Superior temporal gyrus (tissue), 1 donor: ENCODE measurements at regions not wholly inside any gene's neighbourhood (a gene's known extent, or its start where the extent isn't known, plus 50 kb on each side); places are given as distances from the start of the nearest gene placed in this dataset.

Experiments
- DNase-seq: peaks from one replicate; pipeline ENCODE4 v3.0.0-alpha.2; 2016; ENCODE audit errors: extremely low spot score

DNA sequence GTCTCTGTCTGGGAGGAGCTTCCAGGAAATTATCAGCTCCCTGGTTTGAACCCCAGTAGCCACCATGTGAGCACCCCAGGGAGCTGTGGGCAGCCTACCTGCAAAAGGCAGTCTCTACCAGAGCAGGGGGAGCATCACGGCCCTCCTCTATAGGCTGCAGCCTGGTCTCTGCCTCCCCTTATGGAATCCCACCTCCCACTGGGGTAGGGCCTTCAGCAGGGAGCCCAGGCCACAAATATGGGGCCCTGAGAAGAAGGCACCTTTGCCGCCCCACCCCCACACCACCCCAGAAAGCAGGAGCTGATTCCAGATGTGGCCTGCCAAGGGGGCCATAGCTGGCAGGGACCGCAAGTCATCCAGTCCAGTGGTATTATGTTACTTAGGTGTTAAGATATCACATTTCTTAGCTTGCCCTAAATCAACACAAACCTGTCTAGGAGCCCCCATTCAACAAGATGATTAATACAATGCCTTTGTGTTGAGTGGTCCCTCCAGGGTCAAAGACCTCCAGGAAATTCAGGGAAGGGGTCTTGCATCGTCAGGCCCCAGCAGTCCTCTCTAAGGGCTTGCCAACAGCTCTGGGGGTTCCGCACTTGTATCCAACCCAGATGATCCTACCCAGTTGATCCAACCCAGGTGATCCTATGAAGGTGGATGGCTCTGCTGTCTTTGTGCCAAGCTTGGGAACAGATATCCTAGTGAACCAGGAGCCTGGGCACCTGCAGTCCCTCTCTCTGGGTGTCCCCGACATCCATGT, 114.9 kb downstream of the OAT start:
- no peak for DNase-seq

DNA sequence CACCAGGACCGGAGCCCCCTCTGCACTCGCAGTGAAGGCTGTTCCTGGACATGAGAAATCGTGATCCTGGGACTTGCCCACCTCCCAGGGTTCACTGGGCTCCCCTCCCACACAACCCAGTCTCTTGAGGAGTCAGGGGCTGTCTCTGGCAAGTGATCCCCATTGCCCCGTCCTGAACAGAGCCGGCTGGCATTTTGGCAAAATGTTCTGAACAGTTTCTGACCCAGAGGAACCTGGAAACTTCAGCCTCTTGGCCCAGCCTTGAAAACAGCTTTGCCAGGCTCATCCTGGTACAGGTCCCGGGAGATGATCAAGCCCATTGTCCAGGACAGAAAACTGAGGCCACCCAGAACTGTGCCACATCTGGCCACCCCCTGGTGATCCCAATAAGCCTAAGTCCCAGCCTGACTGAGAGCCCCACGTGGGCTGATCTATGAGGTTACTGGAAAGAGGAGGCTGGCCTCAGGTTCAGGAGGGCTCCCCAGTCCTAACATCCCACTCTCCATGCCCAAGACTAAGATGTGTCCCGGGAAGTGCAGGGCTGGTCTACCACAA, 115.7 kb downstream of the OAT start:
- DNase-seq = no peak

DNA sequence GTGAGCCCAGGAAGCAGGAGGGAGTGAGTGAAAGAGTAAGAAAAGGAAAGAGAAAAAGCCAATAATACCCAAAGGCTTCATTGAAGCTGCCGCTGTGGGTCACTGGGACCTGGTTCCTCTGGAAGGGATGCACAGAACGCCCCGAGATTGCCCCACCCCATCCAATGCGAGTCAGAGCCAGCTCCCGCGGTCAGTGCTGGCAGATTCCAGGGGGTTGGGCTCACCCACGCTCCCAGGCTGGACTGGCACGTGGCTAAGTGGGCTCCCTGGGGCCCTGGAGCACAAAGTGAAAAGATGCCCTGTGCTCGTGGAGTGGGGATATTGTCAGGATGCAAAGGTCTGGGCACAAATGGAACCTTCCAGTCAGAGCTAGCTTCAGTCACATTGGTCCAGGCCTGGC, 117.0 kb downstream of the OAT start:
- no peak for DNase-seq

DNA sequence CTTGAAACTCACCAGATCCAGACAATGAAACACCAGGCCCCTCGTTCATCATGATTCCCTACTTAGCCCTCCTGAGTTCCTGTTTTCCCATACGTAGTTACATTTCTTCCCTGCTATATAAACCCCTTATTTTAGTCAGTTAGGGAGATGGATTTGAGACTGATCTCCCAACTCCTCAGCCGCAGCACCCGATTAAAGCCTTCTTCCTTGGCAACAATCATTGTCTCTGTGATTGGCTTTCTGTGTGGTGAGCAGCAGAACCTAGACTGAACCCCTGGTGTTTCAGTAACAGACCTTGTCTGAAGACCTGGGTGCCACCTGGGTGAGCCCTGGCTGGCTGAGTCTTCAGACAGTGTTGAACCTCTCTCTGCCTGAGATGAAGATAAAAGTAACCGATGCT, 118.0 kb downstream of the OAT start:
- DNase-seq = no peak

DNA sequence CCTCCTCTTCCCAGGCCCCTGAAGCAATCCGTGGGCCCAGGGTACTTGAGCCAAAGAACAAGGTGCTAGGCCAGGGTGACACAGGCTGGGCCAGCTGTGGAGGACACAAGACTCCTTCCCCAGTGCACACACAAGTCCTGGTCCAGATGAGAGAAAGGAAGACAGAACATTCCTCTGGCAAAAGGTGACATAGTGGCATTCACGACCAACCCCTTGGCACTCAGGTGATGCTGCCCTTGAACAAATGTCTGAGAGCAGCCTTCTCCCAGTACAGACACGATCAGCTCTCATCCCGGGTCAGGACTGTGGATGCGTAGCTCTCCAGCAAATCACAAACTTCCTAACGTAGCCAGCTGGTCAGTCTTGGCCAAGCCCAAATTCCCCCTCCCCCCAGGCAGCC, 118.5 kb downstream of the OAT start:
- DNase-seq = no peak

DNA sequence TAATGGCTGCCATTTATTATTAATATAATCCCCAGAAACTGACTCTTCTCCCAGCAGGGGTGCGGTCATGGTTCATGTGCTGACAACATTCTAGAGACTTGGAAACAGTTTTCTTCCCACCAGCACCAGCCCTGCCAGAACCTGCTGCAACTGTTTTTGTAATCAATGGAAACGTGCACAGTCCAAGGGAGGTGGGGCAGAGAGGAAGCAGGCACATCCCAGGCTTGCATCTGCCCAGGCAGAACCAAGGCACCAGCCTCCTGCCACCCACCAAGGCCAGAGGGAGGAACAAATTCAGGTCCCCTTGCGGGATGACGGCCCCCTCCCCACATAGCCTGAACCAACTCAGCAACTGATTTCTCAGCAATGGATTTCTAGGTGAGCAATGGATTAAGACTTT, 119.0 kb downstream of the OAT start:
- no peak for DNase-seq

DNA sequence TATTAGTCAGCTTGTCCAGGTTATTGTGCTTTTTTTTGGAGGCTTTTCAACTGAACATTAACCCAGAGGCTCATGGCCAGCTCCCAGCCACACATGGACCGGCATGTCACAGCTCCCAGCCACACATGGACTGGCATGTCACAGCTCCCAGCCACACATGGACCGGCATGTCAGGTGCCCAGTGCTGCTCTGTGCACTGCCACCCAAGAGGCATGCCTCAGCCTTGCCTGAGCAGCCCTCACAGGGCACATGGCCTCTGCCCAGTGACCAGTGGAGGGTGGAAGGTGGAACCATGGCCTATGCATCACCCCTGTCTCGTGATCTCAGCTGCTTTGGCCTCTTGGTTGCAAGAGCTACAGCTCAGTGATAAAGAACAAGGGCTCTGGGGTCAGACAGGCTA, 119.8 kb downstream of the OAT start:
- DNase-seq = no peak

DNA sequence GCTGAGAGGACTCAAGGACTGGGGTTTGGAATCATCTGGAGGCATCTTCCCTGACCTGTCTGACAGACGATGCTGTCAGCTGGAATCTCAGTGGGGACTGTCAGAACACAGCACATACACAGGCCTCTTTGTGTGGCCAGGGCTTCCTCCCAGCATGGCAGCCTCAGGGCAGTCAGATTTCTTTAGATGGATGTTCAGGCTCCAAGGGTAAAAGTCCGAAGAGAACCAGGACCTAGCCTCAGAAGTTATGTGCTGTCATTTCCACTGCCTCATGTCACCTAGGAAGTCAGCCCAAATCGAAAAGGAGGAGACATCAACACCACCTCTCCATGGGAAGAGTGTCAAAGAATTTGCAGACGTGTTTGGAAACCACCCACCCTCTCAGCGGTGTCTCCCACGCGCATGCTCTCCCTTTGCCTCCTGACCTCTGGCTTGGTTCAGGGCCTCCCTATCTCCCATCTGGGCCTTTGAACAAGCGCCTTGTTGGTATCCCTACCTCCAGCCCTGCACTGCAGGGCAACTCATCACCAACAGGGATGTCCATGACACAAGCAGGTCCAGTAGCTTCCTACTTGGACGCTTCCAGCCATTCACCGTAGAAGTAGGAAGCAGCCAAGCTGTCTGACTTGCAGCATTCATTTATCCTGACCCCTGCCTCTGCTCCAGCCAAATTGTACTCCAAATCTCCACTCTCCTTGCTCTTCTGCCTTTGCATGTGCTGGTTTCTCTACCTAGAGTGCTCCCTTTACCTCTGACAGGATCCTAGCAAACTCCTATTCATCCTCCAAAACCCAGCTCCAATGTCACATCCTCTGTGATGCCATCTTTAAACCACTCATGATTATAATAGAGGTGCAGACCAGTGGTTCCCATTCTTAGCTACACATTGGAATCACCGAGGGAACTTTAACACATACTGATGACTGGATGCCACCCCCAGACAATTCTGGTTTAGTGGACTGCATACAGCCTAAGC, 121.6 kb downstream of the OAT start:
- DNase-seq = no peak

DNA sequence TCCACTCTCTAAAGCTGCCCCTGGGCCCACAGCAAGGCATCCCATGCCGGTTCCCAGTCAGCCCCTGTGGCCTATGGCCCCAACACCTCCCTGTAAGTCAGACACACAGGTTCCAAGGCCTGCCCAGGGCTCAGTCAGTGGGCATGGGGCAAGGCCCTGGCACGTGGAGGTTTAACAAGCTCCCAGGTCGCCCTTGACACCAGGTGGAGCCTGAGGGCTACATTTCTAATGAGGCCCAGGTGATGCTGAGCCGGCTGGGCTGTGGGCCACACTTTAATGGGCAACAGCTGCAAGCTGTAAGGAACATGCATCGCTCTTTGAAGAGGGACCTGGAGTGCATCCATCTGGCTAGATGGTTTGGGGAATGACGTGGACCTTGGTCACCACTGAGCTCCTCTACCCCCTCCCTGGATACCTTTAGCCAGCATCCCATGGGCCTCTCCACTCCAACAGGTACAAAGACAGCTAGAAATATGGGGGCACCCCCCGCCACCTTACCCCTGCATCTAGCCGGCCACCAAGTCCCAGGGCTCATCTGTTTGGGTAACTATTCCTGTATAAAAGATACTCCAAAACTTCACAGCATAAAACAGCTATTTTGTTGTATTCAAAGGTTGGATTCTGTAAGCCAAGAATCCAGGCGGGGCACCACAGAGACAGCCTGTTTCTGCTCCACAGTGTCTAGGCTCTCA, 122.5 kb downstream of the OAT start:
- no peak for DNase-seq

DNA sequence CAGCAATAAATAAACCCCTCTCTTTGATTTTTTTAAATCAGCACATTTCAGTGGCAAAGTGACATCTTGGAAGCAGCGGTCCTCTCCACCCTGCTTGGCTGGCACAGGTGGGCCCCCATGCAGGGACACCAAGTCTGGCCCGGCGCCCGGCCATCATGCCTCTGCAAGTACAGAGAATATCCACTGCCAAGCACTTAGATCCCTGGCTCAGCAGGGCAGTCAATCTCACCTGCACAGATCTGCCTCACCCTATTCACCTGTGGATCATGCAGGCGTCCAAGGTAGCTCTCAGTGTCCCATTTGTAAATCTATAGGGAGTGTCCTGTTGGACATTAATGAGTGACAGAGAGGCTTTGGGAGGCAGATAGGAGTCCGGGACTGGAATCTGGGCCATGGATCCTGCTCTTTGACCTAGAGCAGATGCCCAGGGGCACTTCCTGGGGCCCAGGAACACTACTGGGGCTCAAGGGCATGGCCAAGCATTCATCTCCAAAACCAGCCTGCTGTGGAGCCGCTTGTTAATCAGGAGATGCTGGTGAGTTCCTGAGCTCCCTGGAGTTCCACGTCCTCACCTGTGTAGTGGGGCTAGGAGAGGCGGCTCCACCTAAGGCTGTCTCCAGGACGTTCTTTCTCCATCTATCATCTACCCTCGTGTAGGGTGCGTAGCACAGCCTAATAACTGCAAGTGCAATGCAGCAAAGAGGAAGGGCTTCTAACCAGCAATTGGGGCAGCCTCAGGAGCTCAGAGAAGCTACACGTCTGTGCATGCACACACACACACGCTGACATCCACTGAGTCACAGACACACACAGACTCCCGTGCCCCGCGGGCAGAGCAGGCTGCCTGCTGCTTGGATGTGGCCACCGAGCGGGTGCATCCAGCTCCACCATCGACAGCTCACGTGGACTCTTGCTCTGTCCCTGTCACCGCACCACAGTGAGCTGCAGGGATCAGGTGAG, 123.6 kb downstream of the OAT start:
- no peak for DNase-seq

DNA sequence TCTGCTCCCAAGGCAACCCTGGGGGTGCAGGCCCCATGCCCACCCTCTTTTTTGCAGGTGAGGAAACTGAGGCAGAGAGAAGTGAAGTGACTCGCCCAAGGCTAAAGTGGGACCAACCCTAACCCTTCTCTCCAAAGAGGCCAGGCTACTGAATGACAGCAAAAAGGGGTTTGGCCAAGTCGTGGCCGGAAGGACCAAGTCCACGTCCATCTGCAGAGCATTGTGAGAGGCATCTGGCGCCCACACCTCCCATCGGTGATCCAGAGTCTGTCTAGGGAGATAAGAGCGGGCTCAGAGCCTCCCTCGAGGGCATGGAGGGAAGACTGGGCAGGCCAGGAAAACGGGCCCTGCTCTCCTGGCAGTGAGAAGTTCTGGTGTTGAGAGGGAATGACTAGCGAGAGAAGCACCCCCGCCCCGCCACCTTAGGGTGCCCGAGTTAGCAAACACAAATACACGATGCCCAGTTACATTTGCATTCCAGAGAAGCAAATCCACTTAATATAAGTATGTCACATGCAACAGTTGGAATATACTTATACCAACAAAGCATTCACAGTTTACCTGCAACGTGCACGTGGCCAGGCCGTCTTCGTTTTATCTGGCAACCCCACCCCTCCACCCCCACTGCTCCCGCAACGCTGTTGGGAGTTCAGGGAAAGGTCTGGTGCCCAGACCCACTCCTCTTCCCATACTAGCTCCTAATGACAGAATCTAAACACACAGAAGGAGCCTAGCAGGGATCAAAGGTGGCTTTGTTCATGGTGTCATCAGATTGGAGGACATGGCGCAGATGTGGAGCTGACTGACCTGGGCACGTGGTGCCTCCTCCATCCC, 124.9 kb downstream of the OAT start:
- DNase-seq = no peak

DNA sequence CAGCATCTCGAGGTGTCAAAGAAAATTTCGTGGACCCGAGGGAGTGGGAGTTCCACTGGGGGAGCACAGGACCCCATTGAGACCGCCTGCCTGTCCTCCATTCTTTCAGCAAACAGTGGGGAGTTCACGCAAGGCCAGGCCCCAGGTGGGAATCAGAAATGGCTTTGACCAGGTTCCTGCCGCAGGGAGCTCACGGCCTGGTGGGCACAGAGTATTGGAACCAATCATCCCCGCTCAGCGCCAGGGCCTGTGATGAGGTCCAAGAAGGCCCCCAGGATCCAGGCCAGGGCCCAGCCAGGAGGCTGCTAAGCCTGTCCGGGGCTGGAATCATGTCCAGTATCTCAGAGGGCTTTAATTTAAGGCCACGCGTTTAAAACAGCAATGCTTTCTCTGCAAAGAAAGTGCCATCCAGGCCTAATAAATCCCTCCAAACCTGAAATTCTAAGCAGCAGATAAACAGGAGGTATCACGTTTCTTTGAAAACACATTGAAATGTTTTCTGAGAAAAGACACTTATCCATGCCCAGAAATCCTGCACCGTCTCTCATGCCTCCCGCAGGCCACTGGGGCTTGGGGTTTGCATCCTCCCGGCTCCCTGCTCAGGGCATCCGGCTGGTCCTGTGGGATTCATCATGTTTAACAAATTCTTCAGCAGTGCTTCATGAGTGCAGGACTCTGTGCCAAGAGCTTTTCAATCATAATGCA, 125.7 kb downstream of the OAT start:
- DNase-seq = no peak

DNA sequence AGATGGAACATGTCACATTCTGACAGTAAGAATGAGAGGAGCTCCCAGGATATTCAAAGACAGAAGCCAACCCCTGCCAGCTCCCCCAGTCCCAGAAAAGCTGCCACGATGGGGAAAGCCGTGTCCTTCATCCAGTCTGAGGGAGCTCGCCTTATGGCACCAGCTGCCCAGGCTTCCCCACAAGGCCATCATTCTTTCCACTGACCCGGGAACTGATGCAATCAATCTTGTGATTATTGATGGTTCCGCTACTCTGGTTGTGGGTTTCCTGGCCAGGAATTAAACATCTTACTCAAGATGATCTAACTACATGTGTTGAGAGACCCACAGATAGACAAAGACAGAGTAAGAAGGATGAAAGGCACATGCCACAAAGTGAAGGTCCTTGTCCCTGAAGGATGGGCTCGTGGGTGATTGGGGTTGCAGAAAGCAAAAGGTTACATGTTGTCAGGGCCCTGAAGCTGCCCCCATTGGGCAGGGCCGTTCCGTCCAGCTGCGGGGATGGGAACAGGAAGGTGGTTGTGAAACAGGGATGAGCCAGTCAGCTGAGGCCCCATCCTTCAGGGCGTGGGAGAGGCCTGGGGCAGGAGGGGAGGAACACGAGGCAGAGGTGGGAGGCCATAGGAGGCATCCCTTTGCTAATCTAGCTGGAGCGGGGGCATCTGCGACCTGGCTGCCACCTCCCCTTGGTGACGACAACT, 127.6 kb downstream of the OAT start:
- no peak for DNase-seq

DNA sequence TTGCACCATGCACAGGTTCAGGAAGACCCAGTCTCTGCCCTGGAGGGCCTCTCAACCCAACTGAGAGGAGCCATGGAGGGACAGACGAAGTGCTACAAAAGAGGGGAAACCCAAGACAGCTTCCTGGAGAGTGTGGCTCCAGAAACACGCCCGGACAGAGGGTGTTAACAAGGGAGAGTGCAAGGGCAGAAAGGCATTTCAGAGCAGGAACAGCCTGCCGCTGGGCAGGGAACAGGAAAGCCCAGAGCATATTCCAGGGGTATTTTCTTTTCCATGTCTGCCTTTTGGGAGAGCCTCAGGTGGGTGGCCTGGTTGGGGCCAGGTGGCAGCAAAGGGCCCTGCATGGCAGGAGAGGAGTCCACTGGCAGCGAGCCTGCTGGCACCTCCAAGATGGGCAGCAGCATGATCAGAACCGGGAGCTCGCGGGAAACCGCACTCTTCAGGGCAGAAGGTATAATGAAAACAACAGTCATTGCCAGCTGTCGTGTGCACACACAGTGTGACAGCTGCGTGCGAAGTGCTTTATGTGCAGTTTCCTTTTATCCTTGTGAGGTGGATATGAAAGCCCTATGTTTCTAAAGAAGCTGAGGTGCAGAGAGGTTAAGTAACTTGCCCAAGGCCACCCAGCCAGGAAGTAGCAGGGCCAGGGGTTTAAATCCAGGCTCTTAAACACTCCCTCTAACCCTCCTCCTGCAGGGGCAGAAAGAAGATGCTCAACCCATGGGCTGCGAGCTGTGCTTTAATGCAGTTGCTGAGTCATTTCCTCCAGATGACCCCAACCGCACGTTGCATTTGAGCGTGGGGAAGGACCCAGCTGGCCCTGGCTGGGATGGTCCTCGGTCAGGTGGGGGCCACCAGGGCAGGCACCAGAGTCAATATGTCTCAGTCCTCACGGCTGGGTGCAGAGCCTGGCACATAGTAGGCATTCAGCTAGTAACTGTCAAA, 128.6 kb downstream of the OAT start:
- no peak for DNase-seq

DNA sequence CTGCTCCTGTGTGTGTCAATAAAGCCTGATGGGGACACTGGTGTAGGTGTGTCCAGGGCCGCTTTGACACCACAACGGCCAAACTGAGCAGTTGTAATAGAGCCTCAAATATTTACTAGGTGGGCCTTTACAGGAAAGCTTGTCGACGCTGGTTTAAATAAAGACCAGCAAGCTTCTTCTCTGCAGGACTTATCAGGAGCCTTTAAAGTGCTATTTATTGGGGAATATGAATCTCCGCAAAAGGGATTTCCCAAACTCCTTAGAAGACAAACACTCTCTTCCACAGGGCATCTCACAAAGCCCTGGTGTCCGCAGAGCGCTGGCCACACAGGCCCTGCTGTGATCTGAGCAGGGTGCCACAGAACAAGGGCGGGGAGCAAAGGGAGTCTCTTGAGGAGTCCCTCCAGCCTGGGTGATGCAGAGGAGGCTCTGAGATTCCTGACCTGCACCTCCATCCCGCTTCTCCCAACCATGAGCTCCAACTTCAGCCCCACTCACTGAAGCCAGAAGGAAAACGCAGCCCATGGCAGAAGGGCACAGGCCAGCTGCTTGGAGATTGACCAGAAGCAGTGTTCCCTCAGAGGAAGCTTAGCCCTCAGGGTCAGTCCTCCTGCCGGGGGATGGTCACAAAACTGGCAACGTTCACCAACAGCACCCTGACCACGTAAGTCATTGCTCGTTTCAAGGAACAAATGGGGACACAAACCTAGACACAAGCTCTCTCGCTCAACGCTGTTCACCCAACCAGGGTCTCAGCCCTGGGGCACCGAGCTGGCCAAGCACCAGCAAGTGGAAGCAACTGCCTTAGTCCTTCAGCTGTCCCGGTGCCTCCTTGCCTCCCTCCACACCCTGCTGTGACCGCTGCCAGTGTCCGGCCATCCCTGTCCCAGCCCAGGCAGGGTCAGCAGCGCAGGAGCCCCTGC, 129.5 kb downstream of the OAT start:
- no peak for DNase-seq

DNA sequence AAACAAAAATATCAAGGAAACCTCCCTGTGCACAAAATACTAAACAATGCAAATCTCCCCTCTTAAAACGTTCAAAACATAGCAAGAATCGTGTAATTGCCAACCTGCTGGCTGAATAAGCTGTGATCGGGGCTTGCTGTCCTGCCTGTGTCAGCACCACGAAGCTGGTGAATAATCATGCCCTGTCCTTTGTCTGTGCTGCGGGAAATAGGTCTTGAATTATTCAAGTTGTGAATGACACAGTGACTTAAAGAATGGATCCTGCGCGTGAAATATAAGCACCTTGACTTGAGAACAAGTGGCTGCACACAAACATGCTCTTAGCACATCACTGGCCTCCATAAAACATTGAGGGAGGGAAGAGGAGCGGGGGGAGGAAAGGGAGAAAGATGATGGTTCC, 130.2 kb downstream of the OAT start:
- DNase-seq = no peak

DNA sequence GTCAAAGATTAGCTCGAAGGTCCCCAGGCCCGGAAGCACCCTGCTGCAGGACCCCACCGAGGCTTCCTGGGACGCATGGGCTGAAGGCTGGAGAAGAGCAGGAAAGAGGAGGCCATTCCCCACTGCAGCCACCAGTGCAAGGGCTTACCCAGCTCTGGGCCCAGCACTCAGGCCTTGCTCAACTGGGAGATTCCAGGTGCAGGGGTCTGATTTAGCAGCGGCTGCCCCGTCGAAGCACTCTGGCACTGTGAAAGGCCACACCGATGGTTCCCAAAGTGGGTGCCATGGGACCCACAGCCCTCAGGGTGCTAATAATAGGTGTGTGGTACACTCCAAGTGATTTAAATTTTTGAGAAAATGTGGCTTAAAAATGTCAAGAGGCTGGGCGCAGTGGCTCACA, 130.9 kb downstream of the OAT start:
- DNase-seq = no peak
